ENCODE measurements at regions not wholly inside any gene's neighbourhood (a gene's known extent, or its start where the extent isn't known, plus 50 kb on each side); places are given as distances from the start of the nearest gene placed in this dataset.

- DNase-seq: no peak
- Histone ChIP-seq H3K9me3 (no peaks in the 10 kb centered on the region), H3K4me1 (no peaks in the 10 kb centered on the region), H3K27ac (no peak overlapping the region), H3K27me3 (no peaks in the 10 kb centered on the region), H3K36me3 (no peaks in the 10 kb centered on the region), H3K4me3 (no peak overlapping the region)
- no peak for TF ChIP-seq POLR2AphosphoS5 (IDR thresholded peaks at IDR 0.05)
- TF ChIP-seq, protein P1, sequence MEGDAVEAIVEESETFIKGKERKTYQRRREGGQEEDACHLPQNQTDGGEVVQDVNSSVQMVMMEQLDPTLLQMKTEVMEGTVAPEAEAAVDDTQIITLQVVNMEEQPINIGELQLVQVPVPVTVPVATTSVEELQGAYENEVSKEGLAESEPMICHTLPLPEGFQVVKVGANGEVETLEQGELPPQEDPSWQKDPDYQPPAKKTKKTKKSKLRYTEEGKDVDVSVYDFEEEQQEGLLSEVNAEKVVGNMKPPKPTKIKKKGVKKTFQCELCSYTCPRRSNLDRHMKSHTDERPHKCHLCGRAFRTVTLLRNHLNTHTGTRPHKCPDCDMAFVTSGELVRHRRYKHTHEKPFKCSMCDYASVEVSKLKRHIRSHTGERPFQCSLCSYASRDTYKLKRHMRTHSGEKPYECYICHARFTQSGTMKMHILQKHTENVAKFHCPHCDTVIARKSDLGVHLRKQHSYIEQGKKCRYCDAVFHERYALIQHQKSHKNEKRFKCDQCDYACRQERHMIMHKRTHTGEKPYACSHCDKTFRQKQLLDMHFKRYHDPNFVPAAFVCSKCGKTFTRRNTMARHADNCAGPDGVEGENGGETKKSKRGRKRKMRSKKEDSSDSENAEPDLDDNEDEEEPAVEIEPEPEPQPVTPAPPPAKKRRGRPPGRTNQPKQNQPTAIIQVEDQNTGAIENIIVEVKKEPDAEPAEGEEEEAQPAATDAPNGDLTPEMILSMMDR (IDR thresholded peaks at IDR 0.05): no peak
- no peak for TF ChIP-seq EP300 (IDR thresholded peaks at IDR 0.05)
- TF ChIP-seq POLR2A (IDR thresholded peaks at IDR 0.05): no peak
- intact Hi-C loops (cut with DNase I; ENCODE audit: low total_unique reads): no loop called here
Measured at GRCh38 chr4:17174751-17175150, 276.3 kb upstream of the LDB2 start.

DNA sequence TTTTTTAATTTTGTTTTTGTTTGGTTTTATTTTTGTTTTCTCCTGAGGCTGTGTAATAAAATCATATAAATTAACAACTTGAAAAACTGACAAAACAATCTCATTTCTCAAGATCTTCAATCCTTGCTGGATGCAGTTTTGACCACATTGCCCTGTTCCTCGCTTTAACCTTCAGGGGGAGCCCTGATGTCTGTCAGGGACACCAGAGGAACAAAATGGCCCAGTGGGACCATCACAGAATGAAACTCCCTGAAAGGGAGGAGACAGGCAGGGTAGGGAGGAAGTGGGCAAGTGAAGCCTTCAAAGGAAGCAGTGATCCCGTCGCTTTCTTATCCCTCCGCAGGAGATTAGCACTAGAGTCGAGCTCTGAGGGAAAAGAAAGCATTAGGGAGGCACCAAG lies 274.9 kb upstream of the LDB2 start:
- TF ChIP-seq EP300 (IDR thresholded peaks at IDR 0.05): no peak
- TF ChIP-seq, protein P1 (IDR thresholded peaks at IDR 0.05): no peak
- no peak for TF ChIP-seq POLR2AphosphoS5 (IDR thresholded peaks at IDR 0.05)
- TF ChIP-seq POLR2A (IDR thresholded peaks at IDR 0.05): no peak

DNA sequence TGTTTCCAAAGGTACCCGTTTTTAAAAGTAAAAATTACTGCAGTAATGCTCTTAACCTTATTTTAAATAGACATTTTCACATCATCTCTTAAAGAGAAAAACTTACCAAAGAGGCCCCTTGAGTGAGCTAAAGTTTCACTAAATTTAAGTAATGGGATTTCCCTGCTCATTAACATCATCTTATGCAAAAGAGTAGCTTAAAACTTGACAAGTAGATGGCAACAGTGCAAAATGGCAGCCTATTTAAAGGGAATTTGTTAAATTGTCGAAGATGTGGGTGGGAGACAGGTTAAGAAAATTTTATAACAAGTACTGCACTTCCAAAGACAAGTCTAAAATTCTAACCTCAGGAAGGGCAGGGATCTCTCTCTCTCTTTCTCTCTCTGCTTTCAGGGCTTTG lies 271.7 kb upstream of the LDB2 start:
- Histone ChIP-seq H3K36me3 (no peaks in the 10 kb centered on the region), H3K27me3 (no peaks in the 10 kb centered on the region), H3K4me1 (peaks cover 0 to 3% (median 0%) of the 10 kb centered on the region in 4 donors), H3K9me3 (no peaks in the 10 kb centered on the region), H3K27ac (no peak overlapping the region), H3K4me3 (no peak overlapping the region)
- intact Hi-C loops (cut with DNase I; ENCODE audit: low total_unique reads): no loop called here
- DNase-seq: no peak
- TF ChIP-seq EP300 (IDR thresholded peaks at IDR 0.05) (no peak), POLR2AphosphoS5 (IDR thresholded peaks at IDR 0.05) (no peak), POLR2A (IDR thresholded peaks at IDR 0.05) (no peak)
- TF ChIP-seq, protein P1 (IDR thresholded peaks at IDR 0.05): no peak
- WGBS, 5 donors: 51 to 66% (median 64%) methylated on average over 2 of the region's 2 CpGs

More for the DNA sequence above, 274.9 kb upstream of the LDB2 start:
- H3K4me3 ChIP-seq: no peak overlapping the region
- no peak for DNase-seq
- H3K36me3 ChIP-seq: no peaks in the 10 kb centered on the region
- 62 to 74% (median 70%) methylated on average over 5 of the region's 5 CpGs for WGBS, 5 donors
- no peaks in the 10 kb centered on the region for H3K27me3 ChIP-seq
- no peak overlapping the region for H3K27ac ChIP-seq
- peaks cover 0 to 3% (median 0%) of the 10 kb centered on the region in 4 donors for H3K4me1 ChIP-seq
- H3K9me3 ChIP-seq: no peaks in the 10 kb centered on the region
- intact Hi-C loops (cut with DNase I; ENCODE audit: low total_unique reads): no loop called here

GRCh38 chr4:17169699-17170098 lies 271.3 kb upstream of the LDB2 start:
- Histone ChIP-seq H3K4me1 (peaks cover 0 to 3% (median 0%) of the 10 kb centered on the region in 4 donors), H3K27me3 (no peaks in the 10 kb centered on the region), H3K4me3 (no peak overlapping the region), H3K27ac (no peak overlapping the region), H3K36me3 (no peaks in the 10 kb centered on the region), H3K9me3 (no peaks in the 10 kb centered on the region)
- TF ChIP-seq, protein P1 (IDR thresholded peaks at IDR 0.05): no peak
- no peak for TF ChIP-seq POLR2AphosphoS5 (IDR thresholded peaks at IDR 0.05)
- TF ChIP-seq EP300 (IDR thresholded peaks at IDR 0.05): no peak
- no peak for TF ChIP-seq POLR2A (IDR thresholded peaks at IDR 0.05)
- no peak for DNase-seq
- WGBS, 5 donors: 77 to 93% (median 88%) methylated on average over 1 of the region's 1 CpG
- intact Hi-C loops (cut with DNase I; ENCODE audit: low total_unique reads): no loop called here

Measured in stomach (tissue), 8 donors.